HEK293 (cell line): ENCODE measurements at regions not wholly inside any gene's neighbourhood (a gene's known extent, or its start where the extent isn't known, plus 50 kb on each side); places are given as distances from the start of the nearest gene placed in this dataset.

Experiments used
- CTCF ChIP-seq: fragments of 450-650 bp; formaldehyde crosslinking; IDR thresholded peaks from 2 replicates; pipeline ENCODE4 v1.5.1; 2016; ENCODE audit warnings: missing biosample characterization, missing genetic modification characterization
- HIC1 ChIP-seq: fragments of 450-650 bp; formaldehyde crosslinking; IDR thresholded peaks from 2 replicates; pipeline ENCODE4 v1.5.1; 2016; ENCODE audit warnings: missing biosample characterization, missing genetic modification characterization
- MEIS1 ChIP-seq: sonication (generic); formaldehyde crosslinking; IDR thresholded peaks from 2 replicates; pipeline ENCODE4 v1.8.1; 2022; ENCODE audit warnings: missing genetic modification reagents, mild to moderate bottlenecking, borderline replicate concordance
- PBX3 ChIP-seq: sonication (generic); formaldehyde crosslinking; IDR thresholded peaks from 2 replicates; pipeline ENCODE4 v1.8.1; 2022; ENCODE audit warnings: mild to moderate bottlenecking, moderate library complexity, missing genetic modification reagents
- SP2 ChIP-seq: fragments of 450-650 bp; formaldehyde crosslinking; IDR thresholded peaks from 2 replicates; pipeline ENCODE4 v1.5.1; 2016; ENCODE audit warnings: missing biosample characterization, missing genetic modification characterization
- ZNF155 ChIP-seq: fragments of 450-650 bp; formaldehyde crosslinking; IDR thresholded peaks from 2 replicates; pipeline ENCODE4 v1.5.1; 2016; ENCODE audit warnings: missing biosample characterization, missing genetic modification characterization

GRCh38 chr9:134268747-134269146 lies 57.5 kb upstream of the RXRA start:
- no peak for TF ChIP-seq PBX3
- TF ChIP-seq SP2 (tag by site-specific recombination), result no peak
- no peak for TF ChIP-seq CTCF (tag by site-specific recombination)
- TF ChIP-seq MEIS1 (CRISPR knock-in tag), result no peak
- no peak for TF ChIP-seq ZNF155
- no peak for TF ChIP-seq HIC1 (tag by site-specific recombination)
